NCI-H187 (cell line): ENCODE measurements at regions not wholly inside any gene's neighbourhood (a gene's known extent, or its start where the extent isn't known, plus 50 kb on each side); places are given as distances from the start of the nearest gene placed in this dataset.

Experiments
- DNase-seq, 2 experiments: peaks; one replicate each; lab custom pipeline; 2025; lab: John Stamatoyannopoulos, UW

DNA sequence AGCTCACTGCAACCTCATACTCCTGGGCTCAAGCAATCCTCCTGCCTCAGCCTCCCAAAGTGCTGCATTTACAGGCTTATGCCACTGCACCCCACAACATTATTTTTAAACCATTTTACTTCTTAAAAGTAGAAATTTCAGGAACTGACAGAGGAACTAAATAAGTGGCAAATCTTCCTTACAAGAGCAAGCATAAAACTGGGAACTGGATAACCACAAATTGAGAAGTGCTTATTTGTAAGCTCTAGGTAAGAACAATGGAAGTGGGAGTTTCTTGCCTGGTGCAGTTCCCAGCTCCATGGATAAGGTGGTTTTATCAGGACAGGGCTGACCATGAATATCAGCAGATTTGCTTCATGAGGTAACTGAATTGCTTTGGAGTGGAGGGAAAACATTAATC lies 655.2 kb downstream of the DIPK2A start:
- DNase-seq: no peak

DNA sequence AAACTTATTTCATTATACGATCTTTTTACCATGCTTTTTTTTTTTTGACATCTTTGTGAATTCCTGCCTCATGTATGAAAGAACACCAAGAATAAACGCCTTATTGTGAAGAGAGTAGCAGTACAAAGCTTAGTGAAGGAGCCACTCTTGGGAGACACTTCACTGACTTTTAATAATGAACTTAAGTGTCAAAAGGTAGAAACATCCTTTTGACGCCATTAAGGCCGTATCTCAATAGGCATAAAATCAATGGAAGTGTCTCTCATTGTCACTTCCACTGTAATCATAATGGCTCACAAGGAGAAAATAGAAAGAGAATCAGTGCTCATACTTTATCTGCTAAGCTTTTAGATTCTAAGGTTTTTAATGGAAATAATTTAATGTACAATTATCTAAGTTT lies 657.8 kb downstream of the DIPK2A start:
- DNase-seq: no peak

DNA sequence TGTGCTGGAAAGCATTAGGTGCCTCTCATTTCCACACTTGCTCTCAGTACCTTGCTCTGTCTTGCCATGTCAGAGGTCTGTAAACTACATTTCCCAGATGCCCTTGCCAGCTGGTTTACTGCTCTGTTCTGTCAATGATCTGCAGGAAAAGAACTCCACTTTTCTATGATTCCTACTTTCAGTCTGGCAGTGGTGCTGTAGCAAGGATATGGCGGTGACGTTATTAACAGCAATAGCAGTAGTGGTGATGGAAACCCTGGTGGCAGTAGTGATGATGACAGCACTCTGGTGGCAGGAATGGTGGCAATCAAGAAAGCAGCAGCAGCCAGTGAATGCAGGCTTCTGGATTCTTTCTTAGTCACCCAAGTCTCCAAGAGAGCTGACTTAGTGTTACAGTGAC lies 665.2 kb downstream of the DIPK2A start:
- no peak for DNase-seq

DNA sequence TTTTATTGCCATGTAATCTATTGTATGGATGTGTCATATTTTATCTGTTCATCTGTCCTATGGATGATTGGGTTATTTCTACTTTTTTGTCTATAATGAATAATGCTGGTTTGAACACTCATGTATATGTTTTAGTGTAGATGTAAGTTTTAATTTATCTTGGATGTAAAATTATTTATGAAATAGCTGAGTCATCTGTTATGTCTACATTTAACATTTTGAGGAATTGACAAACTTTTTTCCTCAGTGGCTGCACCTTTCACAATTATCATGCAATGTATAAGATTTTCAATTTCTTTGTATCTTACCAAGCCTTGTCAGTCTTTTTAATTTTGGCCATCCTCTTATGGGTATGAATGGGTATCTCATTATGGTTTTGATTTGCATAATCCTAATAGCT lies 666.4 kb downstream of the DIPK2A start:
- DNase-seq: no peak

DNA sequence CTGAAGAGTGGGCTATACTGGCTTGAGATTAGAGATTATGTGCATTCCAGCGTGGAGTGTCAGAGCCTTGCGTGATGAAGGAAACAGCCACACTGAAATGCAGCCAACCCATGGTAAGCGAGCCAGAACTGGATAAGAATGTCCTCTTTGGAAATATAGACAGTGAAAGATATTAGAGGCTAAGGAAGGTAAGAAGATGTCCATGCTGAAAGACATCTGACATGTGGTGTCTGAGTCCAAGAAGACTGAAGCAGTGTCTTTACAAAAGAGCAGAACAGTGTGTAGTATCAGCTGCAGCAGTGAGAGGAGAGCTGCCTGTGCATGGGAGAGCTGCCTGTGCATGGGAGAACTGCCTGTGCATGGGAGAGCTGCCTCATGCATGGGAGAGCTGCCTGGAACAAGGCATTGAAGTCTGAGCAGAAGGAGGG lies 672.2 kb downstream of the DIPK2A start:
- no peak for DNase-seq

DNA sequence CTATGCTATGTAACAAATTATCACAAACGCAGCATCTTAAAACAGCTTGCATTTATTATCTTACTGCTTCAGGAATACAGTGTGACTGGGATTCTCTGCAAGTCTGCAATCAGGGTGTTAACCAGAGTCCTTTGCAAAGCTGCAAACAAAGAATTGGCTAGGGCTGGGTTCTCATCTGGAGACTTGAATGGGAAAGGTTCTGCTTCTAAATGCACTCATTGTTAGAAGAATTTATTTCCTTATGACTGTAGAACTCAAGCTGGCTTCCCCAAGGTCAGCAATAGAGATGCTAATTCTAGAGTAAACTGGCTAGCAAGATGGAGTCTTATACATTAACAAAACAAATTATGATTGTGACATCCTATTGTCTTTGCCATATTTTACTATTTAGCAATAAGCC lies 673.7 kb downstream of the DIPK2A start:
- DNase-seq: no peak

DNA sequence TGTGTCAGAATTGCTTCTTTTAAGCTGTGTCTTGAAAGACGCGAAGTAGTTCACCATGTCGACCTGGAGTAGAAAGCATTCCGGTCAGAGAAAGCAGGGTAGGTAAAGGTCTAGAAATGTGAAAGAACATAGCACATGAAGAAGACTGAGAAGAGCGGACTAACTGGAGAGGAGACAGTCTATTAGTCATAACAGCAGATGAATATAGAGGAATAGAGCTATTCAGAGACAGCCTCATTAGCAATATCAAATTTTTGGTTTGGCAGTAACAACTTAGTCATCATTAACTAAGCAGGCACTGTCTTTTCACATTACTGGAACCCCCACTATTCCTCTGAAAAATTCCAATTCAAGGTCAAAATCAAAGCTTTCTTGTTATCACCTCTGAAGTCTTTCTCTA lies 678.8 kb downstream of the DIPK2A start:
- no peak for DNase-seq

DNA sequence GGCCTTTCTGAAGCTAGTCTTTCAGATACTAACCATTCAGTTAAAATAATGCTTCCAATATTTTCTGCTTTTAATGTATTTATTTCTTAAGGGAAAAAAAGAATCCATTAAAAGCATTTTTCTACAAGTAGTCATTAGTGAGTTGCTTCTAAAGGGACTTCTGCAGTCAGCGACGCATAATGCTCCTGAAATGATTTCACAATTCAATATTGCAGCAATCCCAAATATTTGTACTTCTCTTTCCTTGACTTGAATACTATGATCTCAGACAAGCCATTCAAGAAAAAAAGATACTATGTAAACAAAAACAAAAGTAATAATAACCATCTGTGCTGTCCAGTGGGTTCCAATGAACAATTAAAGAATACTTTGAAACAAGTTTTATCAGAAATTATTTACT lies 681.0 kb downstream of the DIPK2A start:
- no peak for DNase-seq

DNA sequence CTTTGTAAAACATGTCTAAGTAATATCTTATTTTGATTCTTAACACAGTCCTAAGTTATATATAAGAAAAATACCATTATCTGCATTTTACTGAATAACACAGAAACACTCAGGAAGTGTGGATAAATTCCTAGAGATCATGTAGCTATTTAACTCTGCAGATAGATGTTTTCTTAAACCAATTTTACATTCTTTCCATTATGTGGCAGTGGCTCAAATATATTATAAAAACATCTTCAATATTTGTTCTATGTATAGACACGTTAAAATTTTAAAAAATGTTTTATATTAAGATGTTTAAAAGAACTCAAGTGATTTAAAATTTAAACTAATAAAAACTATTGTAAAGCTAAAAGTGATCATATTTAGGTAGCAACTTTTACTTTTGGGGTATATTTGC lies 683.8 kb downstream of the DIPK2A start:
- DNase-seq: no peak

DNA sequence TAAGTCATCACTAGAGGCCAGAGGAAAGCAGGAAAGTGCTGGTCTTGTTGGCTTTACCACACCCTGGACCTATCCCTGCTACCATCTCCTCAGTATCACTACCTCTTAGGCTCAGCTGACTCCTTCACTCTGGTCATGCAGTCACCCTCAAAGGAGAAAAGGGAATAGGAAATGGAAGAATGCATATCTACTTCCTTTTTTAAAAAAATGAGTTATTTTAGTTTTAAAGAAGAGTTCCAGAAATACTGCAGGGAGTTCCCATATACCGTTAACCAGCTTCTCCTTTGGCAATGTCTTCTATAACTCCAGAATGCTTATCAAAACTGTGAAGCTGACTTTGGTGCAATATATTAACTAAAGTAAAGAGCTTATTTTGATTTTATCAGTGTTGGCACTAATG lies 688.6 kb downstream of the DIPK2A start:
- no peak for DNase-seq

DNA sequence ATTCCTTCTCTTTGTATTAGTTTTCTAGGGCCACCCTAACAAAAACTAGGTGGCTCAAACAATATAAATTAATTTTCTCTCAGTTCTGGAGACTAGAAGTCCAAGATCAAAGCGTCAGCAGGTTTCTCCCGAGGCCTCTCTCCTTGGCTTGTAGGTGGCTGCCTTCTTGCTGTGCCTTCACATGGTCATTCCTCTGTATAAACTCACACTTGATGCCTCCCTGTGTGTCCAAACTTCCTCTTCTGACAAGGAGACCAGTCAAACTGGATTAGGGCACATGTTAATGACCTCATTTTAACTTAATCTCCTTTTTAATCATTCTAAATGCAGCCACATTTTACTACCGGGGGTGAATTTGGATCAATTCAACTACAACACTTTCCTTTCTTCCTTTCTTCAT lies 691.1 kb downstream of the DIPK2A start:
- no peak for DNase-seq

DNA sequence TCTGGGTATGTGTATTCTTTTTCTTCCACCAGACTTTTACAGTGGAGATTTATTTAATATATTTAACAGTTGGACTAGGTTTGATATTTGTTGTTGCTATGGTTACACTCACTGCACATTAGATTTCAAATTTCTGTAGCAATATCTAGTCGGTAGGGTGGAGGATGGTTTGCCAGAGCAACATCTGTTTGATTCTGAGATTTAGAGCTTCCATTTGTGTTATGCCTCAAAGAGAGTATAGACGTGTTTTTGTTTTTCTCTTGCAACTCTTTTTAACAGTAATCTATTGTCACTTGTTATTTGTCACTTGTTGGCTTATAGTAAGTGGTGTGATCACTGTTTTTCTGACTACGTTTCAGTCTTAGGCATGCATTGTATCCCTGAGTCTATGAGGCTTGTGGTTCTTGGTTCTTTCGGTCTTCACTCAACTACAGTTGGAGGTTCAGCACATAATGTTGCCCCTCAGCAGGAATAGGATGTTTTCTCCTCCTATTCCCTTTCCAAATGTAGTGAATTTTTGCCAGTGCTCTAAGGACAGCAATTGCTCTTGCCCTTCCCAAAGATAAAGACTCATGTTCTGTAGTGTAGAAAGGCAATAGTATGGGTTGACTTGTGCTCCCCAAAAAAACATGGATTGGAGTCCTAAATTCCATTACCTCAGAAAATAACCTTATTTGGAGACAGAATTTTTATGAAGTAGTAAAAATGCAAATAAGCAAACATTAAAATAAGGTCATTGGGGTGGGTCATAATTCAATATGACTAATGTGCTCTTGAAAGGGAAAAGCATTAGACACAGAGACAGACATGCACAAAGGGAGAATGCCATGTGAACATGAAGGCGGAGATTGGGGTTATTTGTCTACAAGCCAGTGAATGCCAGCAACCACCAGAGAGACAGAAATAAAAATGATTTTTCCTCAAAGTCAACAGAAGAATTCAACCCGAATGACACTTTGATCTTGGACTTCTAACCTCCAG lies 692.1 kb downstream of the DIPK2A start:
- DNase-seq: no peak

DNA sequence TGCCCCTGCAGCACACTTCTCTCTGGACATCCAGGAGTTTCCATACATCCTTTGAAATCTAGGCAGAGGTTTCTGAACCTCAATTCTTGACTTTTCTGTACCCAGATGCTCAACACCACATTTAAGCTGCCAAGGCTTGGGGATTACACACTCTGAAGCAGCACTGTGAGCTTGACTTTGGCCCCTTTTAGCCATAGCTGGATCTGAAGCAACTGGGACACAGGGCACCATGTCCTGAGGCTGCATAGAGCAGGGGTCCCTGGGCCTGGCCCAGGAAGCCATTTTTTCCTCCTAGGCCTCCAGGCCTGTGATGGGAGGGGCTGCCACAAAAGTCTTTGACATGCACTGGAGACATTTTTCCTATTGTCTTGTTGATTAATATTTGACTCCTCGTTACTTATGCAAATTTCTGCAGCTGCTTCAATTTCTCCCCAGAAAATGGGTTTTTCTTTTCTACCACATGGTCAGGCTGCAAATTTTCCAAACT lies 694.0 kb downstream of the DIPK2A start:
- no peak for DNase-seq

DNA sequence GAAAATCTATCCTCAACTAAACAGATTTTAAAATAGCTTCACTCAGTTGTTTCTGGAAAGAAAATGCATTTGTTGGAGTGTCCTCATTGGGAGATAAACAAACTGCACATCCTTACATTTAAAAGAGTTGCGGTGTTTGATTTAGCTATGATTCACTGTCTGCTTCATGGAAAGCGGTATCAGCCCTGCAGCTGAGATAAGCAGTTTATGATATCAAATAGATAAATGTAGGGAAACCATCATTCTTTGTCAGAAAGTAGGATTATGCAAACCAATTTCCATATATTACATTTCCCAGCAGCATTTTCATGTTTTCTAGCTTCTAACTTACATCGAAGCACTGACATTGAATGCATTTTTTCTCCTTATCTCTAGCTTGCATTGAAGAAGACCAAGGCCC lies 698.9 kb downstream of the DIPK2A start:
- DNase-seq: no peak

DNA sequence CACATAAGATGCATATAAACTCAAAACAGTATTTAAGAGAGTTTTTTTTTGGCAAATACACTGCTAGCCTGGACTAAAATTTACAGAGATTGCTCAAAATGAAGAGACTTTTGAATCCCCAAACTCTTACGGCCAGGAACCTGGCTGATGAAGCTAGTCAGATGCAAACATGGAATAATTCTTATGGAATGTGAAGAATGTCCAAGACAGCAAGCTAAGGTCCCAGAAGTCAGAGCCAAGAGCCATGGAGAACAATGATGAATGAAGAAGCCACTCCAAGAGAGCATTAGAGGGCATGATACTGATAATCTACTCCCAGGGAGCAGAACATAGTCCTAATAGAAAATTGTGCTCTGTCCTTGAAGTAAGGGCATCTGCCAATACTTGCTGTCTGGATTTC lies 705.5 kb downstream of the DIPK2A start:
- DNase-seq: no peak

DNA sequence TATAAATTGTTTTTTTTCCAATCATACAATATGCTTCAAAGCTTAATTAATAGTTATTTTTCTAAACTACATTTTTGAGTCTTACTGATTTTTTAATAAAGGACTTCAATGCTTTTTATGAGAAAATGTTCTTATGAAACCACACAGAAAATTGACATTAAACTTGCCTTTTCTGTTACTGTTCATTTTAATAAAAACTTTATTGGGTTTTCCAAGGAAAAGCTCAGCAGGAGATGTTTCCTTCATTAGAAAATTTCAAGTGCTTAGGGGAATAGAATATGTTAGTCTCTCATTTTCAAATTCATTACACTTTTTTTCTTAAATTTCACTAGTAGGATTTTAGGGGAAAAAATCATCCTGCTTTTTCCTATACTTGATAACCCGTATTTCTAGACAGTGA lies 711.4 kb downstream of the DIPK2A start:
- no peak for DNase-seq

DNA sequence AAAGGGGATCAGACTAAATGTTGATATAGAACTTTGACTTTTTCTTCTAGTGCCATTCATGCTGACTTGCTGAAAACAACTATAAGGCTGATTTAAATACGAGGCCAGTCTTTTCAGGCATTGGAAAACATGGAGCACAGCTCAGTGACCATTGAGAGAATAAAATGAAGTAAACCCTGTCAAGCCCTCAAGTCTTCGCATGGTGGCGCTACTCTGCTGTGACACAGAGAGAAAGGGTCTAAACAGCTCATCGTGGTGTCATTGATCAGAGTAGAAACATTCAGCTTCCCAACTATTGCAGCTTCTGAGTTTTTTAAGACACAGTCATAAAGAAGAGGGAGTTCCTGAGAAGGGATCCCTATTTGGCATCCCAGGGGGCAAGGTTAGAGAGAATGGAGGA lies 716.2 kb downstream of the DIPK2A start:
- no peak for DNase-seq

DNA sequence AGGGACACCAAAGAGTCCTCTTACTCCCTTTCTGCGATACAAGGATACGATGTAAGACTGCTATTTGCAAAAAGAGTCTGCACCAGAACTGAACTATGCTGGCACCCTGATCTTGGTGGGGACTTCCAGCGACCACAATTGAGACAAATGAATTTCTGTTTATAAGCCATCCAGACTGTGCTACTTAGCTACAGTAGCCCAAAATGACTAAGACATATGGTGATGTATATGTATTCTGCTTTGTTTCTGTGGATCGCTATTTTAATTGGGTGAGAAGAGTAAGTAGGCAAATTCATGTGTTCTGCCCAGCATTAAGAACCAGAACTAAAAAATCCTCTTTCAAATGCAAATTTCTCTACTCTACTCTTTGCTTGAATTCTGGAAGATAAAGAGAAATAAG lies 720.9 kb downstream of the DIPK2A start:
- no peak for DNase-seq

DNA sequence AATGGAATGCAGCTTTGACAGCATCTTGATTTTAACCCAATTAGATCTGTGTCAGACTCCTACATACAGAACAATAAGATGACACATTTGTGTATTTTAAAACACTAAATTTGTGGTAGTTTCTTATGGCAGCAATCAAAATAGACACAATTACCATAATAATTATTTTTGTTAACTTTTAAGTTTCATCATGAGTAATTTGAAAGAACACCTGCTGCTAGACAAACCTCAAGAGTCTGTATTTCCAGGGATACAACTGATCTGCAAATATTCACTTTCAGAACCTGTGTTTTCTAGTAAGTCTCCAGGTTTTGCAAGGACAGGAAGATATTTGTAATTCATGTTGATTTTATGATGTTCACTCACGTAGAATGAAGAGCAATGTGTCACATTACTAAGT lies 736.8 kb downstream of the DIPK2A start:
- DNase-seq: no peak

DNA sequence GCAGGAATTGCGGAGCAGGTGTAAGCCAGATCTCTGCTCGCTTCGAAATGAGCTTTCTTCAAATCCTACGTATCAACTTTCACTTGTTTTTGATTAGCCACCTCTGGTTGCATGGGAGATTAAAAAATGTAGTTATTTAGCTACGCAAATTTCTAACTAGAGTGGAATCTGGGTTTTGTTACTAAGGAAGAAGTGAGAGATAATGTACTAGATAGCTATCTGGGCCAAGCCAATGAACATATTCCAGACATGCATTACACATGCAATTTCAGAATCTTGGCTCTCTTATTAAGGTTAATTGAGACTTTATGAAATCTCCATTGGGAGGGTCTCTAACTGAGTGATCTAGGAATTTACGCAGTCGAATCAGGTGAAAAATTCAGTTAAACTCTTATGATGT lies 765.7 kb downstream of the DIPK2A start:
- no peak for DNase-seq

DNA sequence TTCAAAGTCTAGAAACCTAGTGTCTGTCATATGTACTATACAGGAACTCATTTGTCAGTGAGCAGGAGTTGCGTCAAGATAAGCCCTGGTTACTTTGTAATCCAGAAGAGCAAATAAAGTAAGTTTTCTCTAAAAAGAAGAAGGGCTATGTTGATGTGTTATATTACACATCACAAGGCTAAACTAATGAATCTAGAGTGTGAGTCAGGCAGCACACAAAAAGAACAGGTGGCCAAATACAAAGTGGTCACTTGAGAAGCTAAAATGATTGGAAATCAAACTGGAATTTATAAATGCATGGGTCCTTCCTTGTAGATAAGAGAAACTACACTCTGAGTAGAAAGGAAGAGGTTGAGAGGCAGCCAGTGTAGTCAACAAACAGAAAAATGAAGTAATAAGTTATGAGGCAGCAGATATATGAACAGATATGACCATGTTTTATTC lies 771.6 kb downstream of the DIPK2A start:
- no peak for DNase-seq

DNA sequence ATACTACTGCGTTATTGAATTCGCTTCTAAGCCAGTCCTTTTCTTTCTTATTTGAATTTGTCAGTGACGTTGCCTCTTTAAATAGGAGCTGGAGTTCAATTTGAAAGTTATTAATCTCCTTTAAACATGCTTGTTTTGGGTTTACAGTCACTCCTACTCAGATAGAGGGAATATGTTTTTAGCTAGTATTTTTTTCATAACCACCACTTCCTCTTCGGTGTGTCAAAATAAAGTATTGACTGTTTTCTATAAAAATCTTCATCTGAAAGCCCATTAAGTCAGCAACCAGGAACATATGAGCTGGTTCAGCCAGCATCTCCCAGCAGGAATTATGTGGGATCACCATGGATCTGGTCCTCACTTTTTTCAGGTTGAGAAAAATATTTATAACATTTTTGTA lies 772.9 kb downstream of the DIPK2A start:
- DNase-seq: no peak

DNA sequence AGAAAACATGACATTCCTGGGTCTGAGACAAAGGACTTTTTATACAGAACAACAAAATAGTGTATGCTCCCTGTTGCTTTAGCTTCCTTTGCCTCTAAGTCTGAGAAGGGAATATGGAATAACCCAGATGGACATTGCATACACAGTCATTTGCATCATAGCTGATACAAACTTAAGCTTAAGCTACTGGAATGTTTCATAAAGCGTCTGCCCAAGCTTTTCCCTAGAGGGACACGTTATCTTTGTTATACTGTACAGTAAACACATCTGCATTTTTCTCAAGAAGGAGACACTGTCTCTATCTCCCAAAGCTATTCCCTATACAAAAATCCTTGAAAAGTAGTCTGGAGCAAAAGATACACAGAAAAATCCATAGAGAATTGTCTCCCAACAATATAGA lies 775.0 kb downstream of the DIPK2A start:
- no peak for DNase-seq
